GM12875 (cell line): ENCODE measurements at regions not wholly inside any gene's neighbourhood (a gene's known extent, or its start where the extent isn't known, plus 50 kb on each side); places are given as distances from the start of the nearest gene placed in this dataset.

Source experiments
- H3K4me3 ChIP-seq: one replicate; pipeline ENCODE4 v1.5.1; 2011; ENCODE audit warnings: low read depth, low read length, control low read depth
- CTCF ChIP-seq: IDR thresholded peaks from 2 replicates; pipeline ENCODE4 v1.5.1; 2011; ENCODE audit warnings: low read depth, mild to moderate bottlenecking, control low read depth, inconsistent platforms, low read length, moderate library complexity, borderline replicate concordance; ENCODE audit not compliant: insufficient read depth

GRCh38 chr9:25427290-25427689 lies 251.0 kb downstream of the TUSC1 start:
- no peak overlapping the region for H3K4me3 ChIP-seq
- no peak for TF ChIP-seq CTCF

- no peak for TF ChIP-seq CTCF
- H3K4me3 ChIP-seq: no peak overlapping the region
Observed at GRCh38 chr9:25421560-25421959, 256.7 kb downstream of the TUSC1 start.

- no peak overlapping the region for H3K4me3 ChIP-seq
- no peak for TF ChIP-seq CTCF
Observed at GRCh38 chr9:25418974-25419373, 259.3 kb downstream of the TUSC1 start.

GRCh38 chr9:25415718-25416117 lies 262.5 kb downstream of the TUSC1 start:
- H3K4me3 ChIP-seq: no peak overlapping the region
- no peak for TF ChIP-seq CTCF

GRCh38 chr9:25412646-25413045 lies 265.6 kb downstream of the TUSC1 start:
- TF ChIP-seq CTCF: no peak
- no peak overlapping the region for H3K4me3 ChIP-seq

- no peak overlapping the region for H3K4me3 ChIP-seq
- TF ChIP-seq CTCF: no peak
Observed at GRCh38 chr9:25397746-25398145, 280.5 kb downstream of the TUSC1 start.

- H3K4me3 ChIP-seq: no peak overlapping the region
Observed at GRCh38 chr9:25396828-25397227, 281.4 kb downstream of the TUSC1 start.

More at GRCh38 chr9:25396828-25397227, 281.4 kb downstream of the TUSC1 start:
- no peak for TF ChIP-seq CTCF
